WTC11 (cell line): ENCODE measurements at regions not wholly inside any gene's neighbourhood (a gene's known extent, or its start where the extent isn't known, plus 50 kb on each side); places are given as distances from the start of the nearest gene placed in this dataset.

Source experiments
- ATAC-seq: fragments of 200-7000 bp; cut with Tn5 transposase; 2 replicates; pipeline ENCODE4 v1.10.0; 2021; ENCODE audit warnings: mild to moderate bottlenecking, moderate library complexity
- CTCF ChIA-PET: fragments of 300-600 bp; sonication (Branson Sonifier 250); formaldehyde crosslinking; loops from one replicate; lab custom pipeline; 2021; ENCODE audit warnings: antibody characterized with exemption; lab: Charles Lee
- POLR2A ChIA-PET: fragments of 350-600 bp; sonication (Branson Sonifier 250); formaldehyde crosslinking; loops from one replicate; lab custom pipeline; 2021; ENCODE audit warnings: antibody characterized with exemption; lab: Charles Lee
- DNase-seq: peaks from one replicate; pipeline ENCODE4 v3.0.0; 2021; ENCODE audit warnings: low spot score
- H3K27ac Mint-ChIP-seq: 2 replicates; pipeline ENCODE4 v1.8.0; 2021; ENCODE audit warnings: mixed read lengths
- H3K27me3 Mint-ChIP-seq: 2 replicates; pipeline ENCODE4 v1.8.0; 2021; ENCODE audit warnings: low read depth, mild to moderate bottlenecking, moderate library complexity, mixed read lengths
- H3K36me3 Mint-ChIP-seq: 2 replicates; pipeline ENCODE4 v1.8.0; 2021; ENCODE audit warnings: mixed read lengths
- H3K4me1 Mint-ChIP-seq: 2 replicates; pipeline ENCODE4 v1.8.0; 2022; ENCODE audit warnings: mixed read lengths
- H3K4me3 Mint-ChIP-seq: 2 replicates; pipeline ENCODE4 v1.8.0; 2021; ENCODE audit warnings: mild to moderate bottlenecking, moderate library complexity, mixed read lengths
- H3K9me3 Mint-ChIP-seq: 2 replicates; pipeline ENCODE4 v1.8.0; 2021; ENCODE audit warnings: mixed read lengths
- FOXJ3 ChIP-seq: sonication (generic); formaldehyde crosslinking; IDR thresholded peaks from 2 replicates; pipeline ENCODE4 v1.9.0; 2021; ENCODE audit warnings: missing genetic modification reagents, mild to moderate bottlenecking, borderline replicate concordance
- FOXK1 ChIP-seq: sonication (generic); formaldehyde crosslinking; IDR thresholded peaks from 2 replicates; pipeline ENCODE4 v1.8.0; 2022; ENCODE audit warnings: mild to moderate bottlenecking, moderate library complexity, missing genetic modification reagents
- NFYB ChIP-seq: sonication (generic); formaldehyde crosslinking; conservative IDR thresholded peaks from 2 replicates; pipeline ENCODE4 v1.8.0; 2022; ENCODE audit warnings: low read depth, missing genetic modification reagents
- NR3C1 ChIP-seq: sonication (generic); formaldehyde crosslinking; conservative IDR thresholded peaks from 2 replicates; pipeline ENCODE4 v1.8.1; 2023; ENCODE audit warnings: low read depth, mild to moderate bottlenecking, missing genetic modification reagents
- SMAD3 ChIP-seq: sonication (generic); formaldehyde crosslinking; IDR thresholded peaks from 2 replicates; pipeline ENCODE4 v1.8.0; 2022; ENCODE audit warnings: missing genetic modification reagents, mild to moderate bottlenecking, borderline replicate concordance
- TCF7 ChIP-seq: sonication (generic); formaldehyde crosslinking; IDR thresholded peaks from 2 replicates; pipeline ENCODE4 v1.8.0; 2022; ENCODE audit warnings: mild to moderate bottlenecking, low read depth, missing genetic modification reagents, moderate library complexity
- TEAD4 ChIP-seq: sonication (generic); formaldehyde crosslinking; IDR thresholded peaks from 2 replicates; pipeline ENCODE4 v1.8.0; 2022; ENCODE audit warnings: mild to moderate bottlenecking, missing genetic modification reagents
- TP53 ChIP-seq: sonication (generic); formaldehyde crosslinking; IDR thresholded peaks from 2 replicates; pipeline ENCODE4 v1.8.1; 2023; ENCODE audit warnings: mild to moderate bottlenecking, missing genetic modification reagents
- ZNF138 ChIP-seq: sonication (generic); formaldehyde crosslinking; conservative IDR thresholded peaks from 2 replicates; pipeline ENCODE4 v1.8.1; 2022; ENCODE audit warnings: mild to moderate bottlenecking, moderate library complexity, missing genetic modification reagents
- ZNF232 ChIP-seq: sonication (generic); formaldehyde crosslinking; IDR thresholded peaks from 2 replicates; pipeline ENCODE4 v1.8.0; 2022; ENCODE audit warnings: mild to moderate bottlenecking, missing genetic modification reagents
- ZNF263 ChIP-seq: sonication (generic); formaldehyde crosslinking; IDR thresholded peaks from 2 replicates; pipeline ENCODE4 v1.8.1; 2022; ENCODE audit warnings: low read depth, mild to moderate bottlenecking, moderate library complexity, missing genetic modification reagents
- TF ChIP-seq, protein P1 (sequence below): sonication (generic); formaldehyde crosslinking; IDR thresholded peaks from 2 replicates; pipeline ENCODE4 v1.8.1; 2022; ENCODE audit warnings: mild to moderate bottlenecking, missing genetic modification reagents, moderate library complexity, borderline replicate concordance
- TF ChIP-seq, protein P2 (sequence below): fragments of 250-450 bp; sonication (Bioruptor Pico); IDR thresholded peaks from 2 replicates; pipeline ENCODE4 v1.8.0; 2021; ENCODE audit warnings: mild to moderate bottlenecking
- TF ChIP-seq, protein P3 (sequence below): sonication (generic); formaldehyde crosslinking; conservative IDR thresholded peaks from 2 replicates; pipeline ENCODE4 v1.8.1; 2022; ENCODE audit warnings: mild to moderate bottlenecking, missing genetic modification reagents
- TF ChIP-seq, protein P4 (sequence below): fragments of 250-450 bp; sonication (Bioruptor Pico); IDR thresholded peaks from 2 replicates; pipeline ENCODE4 v2.1.2; 2022; ENCODE audit warnings: mild to moderate bottlenecking, moderate library complexity
- TF ChIP-seq, protein P5 (sequence below): sonication (generic); formaldehyde crosslinking; IDR thresholded peaks from 2 replicates; pipeline ENCODE4 v1.8.1; 2022; ENCODE audit warnings: low read depth, mild to moderate bottlenecking, moderate library complexity, missing genetic modification reagents, borderline replicate concordance
- TF ChIP-seq, protein P6 (sequence below): sonication (generic); formaldehyde crosslinking; conservative IDR thresholded peaks from 2 replicates; pipeline ENCODE4 v1.8.1; 2023; ENCODE audit warnings: mild to moderate bottlenecking, low read depth, missing genetic modification reagents, moderate library complexity
- TF ChIP-seq, protein P7 (sequence below): fragments of 250-450 bp; sonication (Bioruptor Pico); IDR thresholded peaks from 2 replicates; pipeline ENCODE4 v1.9.0; 2021; ENCODE audit warnings: mild to moderate bottlenecking
- TF ChIP-seq, protein P8 (sequence below): sonication (generic); formaldehyde crosslinking; IDR thresholded peaks from 2 replicates; pipeline ENCODE4 v1.8.1; 2023; ENCODE audit warnings: mild to moderate bottlenecking, missing genetic modification reagents
- TF ChIP-seq, protein P9 (sequence below): fragments of 250-450 bp; sonication (Bioruptor Pico); IDR thresholded peaks from 2 replicates; pipeline ENCODE4 v1.9.0; 2021; ENCODE audit warnings: moderate library complexity, mild to moderate bottlenecking, inconsistent platforms, borderline replicate concordance

DNA sequence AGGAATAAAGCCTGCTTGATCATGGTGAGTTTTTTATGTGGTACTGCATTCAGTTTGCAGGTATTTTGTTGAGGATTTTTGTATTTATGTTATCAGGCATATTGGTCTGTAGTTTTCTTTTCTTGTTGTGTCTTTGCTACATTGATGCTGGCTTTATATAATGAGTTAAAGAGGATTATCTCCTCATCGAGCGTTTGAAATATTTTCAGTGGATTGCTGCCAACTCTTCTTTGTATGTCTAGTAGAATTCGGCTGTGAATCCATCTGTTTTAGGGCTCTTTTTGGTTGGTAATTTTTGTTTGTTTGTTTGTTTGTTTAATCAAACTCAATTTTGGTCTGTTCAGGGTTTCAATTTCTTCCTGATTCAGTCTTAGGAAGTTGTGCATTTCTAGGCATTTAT is 758.4 kb downstream of the KCNA4 start:
- no peak for TF ChIP-seq ZNF263 (CRISPR knock-in tag)
- TF ChIP-seq, protein P1, sequence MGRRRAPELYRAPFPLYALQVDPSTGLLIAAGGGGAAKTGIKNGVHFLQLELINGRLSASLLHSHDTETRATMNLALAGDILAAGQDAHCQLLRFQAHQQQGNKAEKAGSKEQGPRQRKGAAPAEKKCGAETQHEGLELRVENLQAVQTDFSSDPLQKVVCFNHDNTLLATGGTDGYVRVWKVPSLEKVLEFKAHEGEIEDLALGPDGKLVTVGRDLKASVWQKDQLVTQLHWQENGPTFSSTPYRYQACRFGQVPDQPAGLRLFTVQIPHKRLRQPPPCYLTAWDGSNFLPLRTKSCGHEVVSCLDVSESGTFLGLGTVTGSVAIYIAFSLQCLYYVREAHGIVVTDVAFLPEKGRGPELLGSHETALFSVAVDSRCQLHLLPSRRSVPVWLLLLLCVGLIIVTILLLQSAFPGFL (CRISPR knock-in tag): no peak
- TF ChIP-seq, protein P2, sequence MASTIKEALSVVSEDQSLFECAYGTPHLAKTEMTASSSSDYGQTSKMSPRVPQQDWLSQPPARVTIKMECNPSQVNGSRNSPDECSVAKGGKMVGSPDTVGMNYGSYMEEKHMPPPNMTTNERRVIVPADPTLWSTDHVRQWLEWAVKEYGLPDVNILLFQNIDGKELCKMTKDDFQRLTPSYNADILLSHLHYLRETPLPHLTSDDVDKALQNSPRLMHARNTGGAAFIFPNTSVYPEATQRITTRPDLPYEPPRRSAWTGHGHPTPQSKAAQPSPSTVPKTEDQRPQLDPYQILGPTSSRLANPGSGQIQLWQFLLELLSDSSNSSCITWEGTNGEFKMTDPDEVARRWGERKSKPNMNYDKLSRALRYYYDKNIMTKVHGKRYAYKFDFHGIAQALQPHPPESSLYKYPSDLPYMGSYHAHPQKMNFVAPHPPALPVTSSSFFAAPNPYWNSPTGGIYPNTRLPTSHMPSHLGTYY (CRISPR knock-in tag): no peak
- CTCF ChIA-PET: no interaction called here
- H3K4me1 Mint-ChIP-seq: no peaks in the 10 kb centered on the region

DNA sequence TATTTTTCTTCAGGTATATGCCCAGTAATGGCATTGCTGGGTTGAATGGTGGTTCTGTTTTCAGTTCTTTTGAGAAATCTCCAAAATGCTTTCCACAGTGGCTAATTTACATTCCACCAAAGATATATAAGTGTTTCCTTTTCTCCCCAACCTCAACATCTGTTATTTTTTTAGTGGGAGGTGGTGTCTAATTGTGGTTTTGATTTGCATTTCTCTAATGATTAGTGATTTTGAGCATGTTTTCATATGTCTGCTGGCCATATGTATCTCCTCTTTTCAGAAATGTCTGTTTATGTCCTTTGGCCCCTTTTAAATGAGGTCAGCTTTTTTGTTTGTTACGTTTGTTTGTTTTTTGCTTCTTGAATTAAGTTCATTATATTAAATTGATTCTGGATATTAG is 760.2 kb downstream of the KCNA4 start:
- H3K36me3 Mint-ChIP-seq: no peaks in the 10 kb centered on the region
- no peak for ATAC-seq
- no peaks in the 10 kb centered on the region for H3K9me3 Mint-ChIP-seq
- H3K4me1 Mint-ChIP-seq: no peaks in the 10 kb centered on the region
- ChIA-PET CTCF (no interaction called here), POLR2A (no interaction called here)
- no peak for TF ChIP-seq ZNF138
- TF ChIP-seq, protein P3, sequence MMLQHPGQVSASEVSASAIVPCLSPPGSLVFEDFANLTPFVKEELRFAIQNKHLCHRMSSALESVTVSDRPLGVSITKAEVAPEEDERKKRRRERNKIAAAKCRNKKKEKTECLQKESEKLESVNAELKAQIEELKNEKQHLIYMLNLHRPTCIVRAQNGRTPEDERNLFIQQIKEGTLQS (CRISPR knock-in tag): no peak
- TF ChIP-seq ZNF232 (CRISPR knock-in tag): no peak
- no peak for TF ChIP-seq NR3C1 (CRISPR knock-in tag)
- no peak for TF ChIP-seq NFYB
- TF ChIP-seq, protein P4, sequence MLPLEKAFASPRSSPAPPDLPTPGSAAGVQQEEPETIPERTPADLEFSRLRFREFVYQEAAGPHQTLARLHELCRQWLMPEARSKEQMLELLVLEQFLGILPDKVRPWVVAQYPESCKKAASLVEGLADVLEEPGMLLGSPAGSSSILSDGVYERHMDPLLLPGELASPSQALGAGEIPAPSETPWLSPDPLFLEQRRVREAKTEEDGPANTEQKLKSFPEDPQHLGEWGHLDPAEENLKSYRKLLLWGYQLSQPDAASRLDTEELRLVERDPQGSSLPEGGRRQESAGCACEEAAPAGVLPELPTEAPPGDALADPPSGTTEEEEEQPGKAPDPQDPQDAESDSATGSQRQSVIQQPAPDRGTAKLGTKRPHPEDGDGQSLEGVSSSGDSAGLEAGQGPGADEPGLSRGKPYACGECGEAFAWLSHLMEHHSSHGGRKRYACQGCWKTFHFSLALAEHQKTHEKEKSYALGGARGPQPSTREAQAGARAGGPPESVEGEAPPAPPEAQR: no peak
- no peak for TF ChIP-seq ZNF263 (CRISPR knock-in tag)
- TF ChIP-seq, protein P2 (CRISPR knock-in tag): no peak
- TF ChIP-seq, protein P5, sequence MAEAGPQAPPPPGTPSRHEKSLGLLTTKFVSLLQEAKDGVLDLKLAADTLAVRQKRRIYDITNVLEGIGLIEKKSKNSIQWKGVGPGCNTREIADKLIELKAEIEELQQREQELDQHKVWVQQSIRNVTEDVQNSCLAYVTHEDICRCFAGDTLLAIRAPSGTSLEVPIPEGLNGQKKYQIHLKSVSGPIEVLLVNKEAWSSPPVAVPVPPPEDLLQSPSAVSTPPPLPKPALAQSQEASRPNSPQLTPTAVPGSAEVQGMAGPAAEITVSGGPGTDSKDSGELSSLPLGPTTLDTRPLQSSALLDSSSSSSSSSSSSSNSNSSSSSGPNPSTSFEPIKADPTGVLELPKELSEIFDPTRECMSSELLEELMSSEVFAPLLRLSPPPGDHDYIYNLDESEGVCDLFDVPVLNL (CRISPR knock-in tag): no peak
- TF ChIP-seq, protein P6, sequence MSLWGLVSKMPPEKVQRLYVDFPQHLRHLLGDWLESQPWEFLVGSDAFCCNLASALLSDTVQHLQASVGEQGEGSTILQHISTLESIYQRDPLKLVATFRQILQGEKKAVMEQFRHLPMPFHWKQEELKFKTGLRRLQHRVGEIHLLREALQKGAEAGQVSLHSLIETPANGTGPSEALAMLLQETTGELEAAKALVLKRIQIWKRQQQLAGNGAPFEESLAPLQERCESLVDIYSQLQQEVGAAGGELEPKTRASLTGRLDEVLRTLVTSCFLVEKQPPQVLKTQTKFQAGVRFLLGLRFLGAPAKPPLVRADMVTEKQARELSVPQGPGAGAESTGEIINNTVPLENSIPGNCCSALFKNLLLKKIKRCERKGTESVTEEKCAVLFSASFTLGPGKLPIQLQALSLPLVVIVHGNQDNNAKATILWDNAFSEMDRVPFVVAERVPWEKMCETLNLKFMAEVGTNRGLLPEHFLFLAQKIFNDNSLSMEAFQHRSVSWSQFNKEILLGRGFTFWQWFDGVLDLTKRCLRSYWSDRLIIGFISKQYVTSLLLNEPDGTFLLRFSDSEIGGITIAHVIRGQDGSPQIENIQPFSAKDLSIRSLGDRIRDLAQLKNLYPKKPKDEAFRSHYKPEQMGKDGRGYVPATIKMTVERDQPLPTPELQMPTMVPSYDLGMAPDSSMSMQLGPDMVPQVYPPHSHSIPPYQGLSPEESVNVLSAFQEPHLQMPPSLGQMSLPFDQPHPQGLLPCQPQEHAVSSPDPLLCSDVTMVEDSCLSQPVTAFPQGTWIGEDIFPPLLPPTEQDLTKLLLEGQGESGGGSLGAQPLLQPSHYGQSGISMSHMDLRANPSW: no peak
- TF ChIP-seq TEAD4 (CRISPR knock-in tag): no peak
- no peak for TF ChIP-seq TP53 (CRISPR knock-in tag)
- TF ChIP-seq FOXK1 (CRISPR knock-in tag): no peak
- no peak for TF ChIP-seq FOXJ3 (CRISPR knock-in tag)
- TF ChIP-seq, protein P7, sequence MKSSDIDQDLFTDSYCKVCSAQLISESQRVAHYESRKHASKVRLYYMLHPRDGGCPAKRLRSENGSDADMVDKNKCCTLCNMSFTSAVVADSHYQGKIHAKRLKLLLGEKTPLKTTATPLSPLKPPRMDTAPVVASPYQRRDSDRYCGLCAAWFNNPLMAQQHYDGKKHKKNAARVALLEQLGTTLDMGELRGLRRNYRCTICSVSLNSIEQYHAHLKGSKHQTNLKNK: no peak
- TF ChIP-seq, protein P8, sequence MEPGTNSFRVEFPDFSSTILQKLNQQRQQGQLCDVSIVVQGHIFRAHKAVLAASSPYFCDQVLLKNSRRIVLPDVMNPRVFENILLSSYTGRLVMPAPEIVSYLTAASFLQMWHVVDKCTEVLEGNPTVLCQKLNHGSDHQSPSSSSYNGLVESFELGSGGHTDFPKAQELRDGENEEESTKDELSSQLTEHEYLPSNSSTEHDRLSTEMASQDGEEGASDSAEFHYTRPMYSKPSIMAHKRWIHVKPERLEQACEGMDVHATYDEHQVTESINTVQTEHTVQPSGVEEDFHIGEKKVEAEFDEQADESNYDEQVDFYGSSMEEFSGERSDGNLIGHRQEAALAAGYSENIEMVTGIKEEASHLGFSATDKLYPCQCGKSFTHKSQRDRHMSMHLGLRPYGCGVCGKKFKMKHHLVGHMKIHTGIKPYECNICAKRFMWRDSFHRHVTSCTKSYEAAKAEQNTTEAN (CRISPR knock-in tag): no peak
- no peak for TF ChIP-seq SMAD3
- TF ChIP-seq, protein P9, sequence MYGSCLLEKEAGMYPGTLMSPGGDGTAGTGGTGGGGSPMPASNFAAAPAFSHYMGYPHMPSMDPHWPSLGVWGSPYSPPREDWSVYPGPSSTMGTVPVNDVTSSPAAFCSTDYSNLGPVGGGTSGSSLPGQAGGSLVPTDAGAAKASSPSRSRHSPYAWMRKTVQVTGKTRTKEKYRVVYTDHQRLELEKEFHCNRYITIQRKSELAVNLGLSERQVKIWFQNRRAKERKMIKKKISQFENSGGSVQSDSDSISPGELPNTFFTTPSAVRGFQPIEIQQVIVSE (CRISPR knock-in tag): no peak
- no peak for TF ChIP-seq TCF7
- DNase-seq: no peak
- H3K27ac Mint-ChIP-seq: no peak overlapping the region
- H3K4me3 Mint-ChIP-seq: no peak overlapping the region
- peaks cover 6% of the 10 kb centered on the region; the same call in 1 of the 2 replicates for H3K27me3 Mint-ChIP-seq

More for the DNA sequence above, 758.4 kb downstream of the KCNA4 start:
- Mint-ChIP-seq H3K27me3 (peaks cover 6% of the 10 kb centered on the region; the same call in 1 of the 2 replicates), H3K9me3 (no peaks in the 10 kb centered on the region), H3K27ac (no peak overlapping the region), H3K4me3 (no peak overlapping the region), H3K36me3 (no peaks in the 10 kb centered on the region)
- POLR2A ChIA-PET: no interaction called here
- ATAC-seq (no peak), DNase-seq (no peak)
